Neural progenitor cell (in vitro differentiated cells): ENCODE measurements at regions not wholly inside any gene's neighbourhood (a gene's known extent, or its start where the extent isn't known, plus 50 kb on each side); places are given as distances from the start of the nearest gene placed in this dataset.

Experiments
- CTCF ChIP-seq: fragments of 200-600 bp; sonication (generic); IDR thresholded peaks from 2 replicates; pipeline ENCODE4 v1.5.1; 2017; ENCODE audit warnings: antibody characterized with exemption, mild to moderate bottlenecking
- EZH2phosphoT487 ChIP-seq: fragments of 200-600 bp; sonication (generic); IDR thresholded peaks from 2 replicates; pipeline ENCODE4 v1.6.1; 2017; ENCODE audit warnings: antibody characterized with exemption

- TF ChIP-seq CTCF (no peak), EZH2phosphoT487 (no peak)
These were observed 51.5 kb upstream of the TMEM158 start for GRCh38 chr3:45277636-45278035.
